ENCODE measurements at regions not wholly inside any gene's neighbourhood (a gene's known extent, or its start where the extent isn't known, plus 50 kb on each side); places are given as distances from the start of the nearest gene placed in this dataset.

DNA sequence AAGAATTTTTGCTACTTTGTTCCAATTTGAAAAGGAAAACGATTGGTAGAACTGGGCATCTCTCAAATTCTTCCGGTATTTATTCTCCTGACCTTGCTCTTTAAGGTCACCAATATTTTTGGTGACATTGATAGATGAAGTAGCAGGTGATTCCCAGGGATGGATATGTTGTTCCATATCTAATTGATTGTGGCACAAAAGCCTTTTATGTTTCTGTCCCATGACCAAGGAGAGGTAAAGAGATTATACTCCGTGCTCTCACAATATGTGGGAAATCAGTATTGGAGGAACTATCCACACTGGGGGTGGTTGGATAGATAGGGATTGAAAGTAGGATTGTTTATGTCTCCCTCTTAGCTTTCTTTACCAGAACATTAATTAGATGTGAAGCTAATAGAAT lies 61.7 kb upstream of the LRIG3 start:
- TF ChIP-seq FOXM1 (IDR thresholded peaks at IDR 0.05; ENCODE audit: borderline replicate concordance, low read depth) = no peak
- no peak for TF ChIP-seq TEAD4 (IDR thresholded peaks at IDR 0.05)
- TF ChIP-seq, protein P1, sequence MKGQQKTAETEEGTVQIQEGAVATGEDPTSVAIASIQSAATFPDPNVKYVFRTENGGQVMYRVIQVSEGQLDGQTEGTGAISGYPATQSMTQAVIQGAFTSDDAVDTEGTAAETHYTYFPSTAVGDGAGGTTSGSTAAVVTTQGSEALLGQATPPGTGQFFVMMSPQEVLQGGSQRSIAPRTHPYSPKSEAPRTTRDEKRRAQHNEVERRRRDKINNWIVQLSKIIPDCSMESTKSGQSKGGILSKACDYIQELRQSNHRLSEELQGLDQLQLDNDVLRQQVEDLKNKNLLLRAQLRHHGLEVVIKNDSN (IDR thresholded peaks at IDR 0.05) = no peak
- no peak for TF ChIP-seq NFIC (IDR thresholded peaks at IDR 0.05)
- no peak for TF ChIP-seq ZBTB7A (IDR thresholded peaks at IDR 0.05; ENCODE audit: low read depth)
- TF ChIP-seq EGR1 (IDR thresholded peaks at IDR 0.05) = no peak
- TF ChIP-seq, protein P2, sequence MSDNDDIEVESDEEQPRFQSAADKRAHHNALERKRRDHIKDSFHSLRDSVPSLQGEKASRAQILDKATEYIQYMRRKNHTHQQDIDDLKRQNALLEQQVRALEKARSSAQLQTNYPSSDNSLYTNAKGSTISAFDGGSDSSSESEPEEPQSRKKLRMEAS (IDR thresholded peaks at IDR 0.05) = no peak
- no peak for TF ChIP-seq TAF1 (IDR thresholded peaks at IDR 0.05; ENCODE audit: low read depth)
- no peak for TF ChIP-seq EP300 (IDR thresholded peaks at IDR 0.05; ENCODE audit: borderline replicate concordance)
- TF ChIP-seq, protein P3, sequence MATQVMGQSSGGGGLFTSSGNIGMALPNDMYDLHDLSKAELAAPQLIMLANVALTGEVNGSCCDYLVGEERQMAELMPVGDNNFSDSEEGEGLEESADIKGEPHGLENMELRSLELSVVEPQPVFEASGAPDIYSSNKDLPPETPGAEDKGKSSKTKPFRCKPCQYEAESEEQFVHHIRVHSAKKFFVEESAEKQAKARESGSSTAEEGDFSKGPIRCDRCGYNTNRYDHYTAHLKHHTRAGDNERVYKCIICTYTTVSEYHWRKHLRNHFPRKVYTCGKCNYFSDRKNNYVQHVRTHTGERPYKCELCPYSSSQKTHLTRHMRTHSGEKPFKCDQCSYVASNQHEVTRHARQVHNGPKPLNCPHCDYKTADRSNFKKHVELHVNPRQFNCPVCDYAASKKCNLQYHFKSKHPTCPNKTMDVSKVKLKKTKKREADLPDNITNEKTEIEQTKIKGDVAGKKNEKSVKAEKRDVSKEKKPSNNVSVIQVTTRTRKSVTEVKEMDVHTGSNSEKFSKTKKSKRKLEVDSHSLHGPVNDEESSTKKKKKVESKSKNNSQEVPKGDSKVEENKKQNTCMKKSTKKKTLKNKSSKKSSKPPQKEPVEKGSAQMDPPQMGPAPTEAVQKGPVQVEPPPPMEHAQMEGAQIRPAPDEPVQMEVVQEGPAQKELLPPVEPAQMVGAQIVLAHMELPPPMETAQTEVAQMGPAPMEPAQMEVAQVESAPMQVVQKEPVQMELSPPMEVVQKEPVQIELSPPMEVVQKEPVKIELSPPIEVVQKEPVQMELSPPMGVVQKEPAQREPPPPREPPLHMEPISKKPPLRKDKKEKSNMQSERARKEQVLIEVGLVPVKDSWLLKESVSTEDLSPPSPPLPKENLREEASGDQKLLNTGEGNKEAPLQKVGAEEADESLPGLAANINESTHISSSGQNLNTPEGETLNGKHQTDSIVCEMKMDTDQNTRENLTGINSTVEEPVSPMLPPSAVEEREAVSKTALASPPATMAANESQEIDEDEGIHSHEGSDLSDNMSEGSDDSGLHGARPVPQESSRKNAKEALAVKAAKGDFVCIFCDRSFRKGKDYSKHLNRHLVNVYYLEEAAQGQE (IDR thresholded peaks at IDR 0.05; ENCODE audit: low read depth) = no peak
- no peak for TF ChIP-seq CREB1 (IDR thresholded peaks at IDR 0.05; ENCODE audit: low read depth)
- no peak for TF ChIP-seq RAD21 (IDR thresholded peaks at IDR 0.05; ENCODE audit: low read depth)
- no peak for TF ChIP-seq TCF12 (IDR thresholded peaks at IDR 0.05; ENCODE audit: low read depth)
- no peak for TF ChIP-seq YY1 (IDR thresholded peaks at IDR 0.05; ENCODE audit: low read depth)
- TF ChIP-seq CEBPB (IDR thresholded peaks at IDR 0.05) = no peak

DNA sequence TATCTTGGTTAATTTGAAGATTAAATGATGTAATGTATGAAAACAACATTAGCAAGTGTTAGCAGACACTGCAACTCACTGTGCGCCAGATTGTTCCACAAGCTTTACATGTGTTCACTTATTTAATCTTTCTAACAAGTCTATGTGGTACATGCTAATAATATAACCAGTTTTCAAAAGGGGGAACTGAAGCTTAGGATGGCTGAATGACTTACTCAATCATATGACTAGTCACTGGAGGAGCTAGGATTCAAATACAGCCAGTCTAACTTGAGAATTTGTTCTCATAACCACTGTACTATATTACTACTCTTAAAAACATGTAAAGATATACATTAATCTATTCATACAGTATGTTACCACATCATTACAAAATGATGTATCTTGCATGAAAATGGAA lies 60.5 kb upstream of the LRIG3 start:
- TF ChIP-seq TEAD4 (IDR thresholded peaks at IDR 0.05) (no peak), ZBTB7A (IDR thresholded peaks at IDR 0.05; ENCODE audit: low read depth) (no peak), EGR1 (IDR thresholded peaks at IDR 0.05) (no peak), NFIC (IDR thresholded peaks at IDR 0.05) (no peak), RAD21 (IDR thresholded peaks at IDR 0.05; ENCODE audit: low read depth) (no peak), CEBPB (IDR thresholded peaks at IDR 0.05) (no peak), FOXM1 (IDR thresholded peaks at IDR 0.05; ENCODE audit: borderline replicate concordance, low read depth) (no peak), YY1 (IDR thresholded peaks at IDR 0.05; ENCODE audit: low read depth) (no peak), CREB1 (IDR thresholded peaks at IDR 0.05; ENCODE audit: low read depth) (no peak), TCF12 (IDR thresholded peaks at IDR 0.05; ENCODE audit: low read depth) (no peak), TAF1 (IDR thresholded peaks at IDR 0.05; ENCODE audit: low read depth) (no peak)
- TF ChIP-seq, protein P3 (IDR thresholded peaks at IDR 0.05; ENCODE audit: low read depth) = no peak
- TF ChIP-seq, protein P1 (IDR thresholded peaks at IDR 0.05) = no peak

DNA sequence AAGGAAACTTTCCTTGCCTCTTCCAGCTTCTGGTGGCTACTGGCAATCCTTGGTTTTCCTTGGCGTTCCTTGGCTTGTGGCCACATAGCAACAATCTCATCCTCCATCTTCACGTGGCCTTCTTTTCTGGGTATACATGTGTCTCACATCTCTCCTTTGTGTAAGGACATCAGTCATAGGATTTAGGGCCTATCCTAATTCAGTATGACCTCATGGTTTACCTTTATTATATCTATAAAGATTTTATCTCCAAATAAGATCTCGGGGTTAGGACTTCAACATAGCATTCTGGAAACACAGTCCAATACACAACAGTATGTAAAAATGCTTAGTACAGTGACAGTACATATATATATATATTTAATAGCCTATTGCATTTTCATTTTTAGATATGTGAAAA lies 58.4 kb upstream of the LRIG3 start:
- TF ChIP-seq TAF1 (IDR thresholded peaks at IDR 0.05; ENCODE audit: low read depth) (no peak), YY1 (IDR thresholded peaks at IDR 0.05; ENCODE audit: low read depth) (no peak), RAD21 (IDR thresholded peaks at IDR 0.05; ENCODE audit: low read depth) (no peak), EGR1 (IDR thresholded peaks at IDR 0.05) (no peak), NFIC (IDR thresholded peaks at IDR 0.05) (no peak), EP300 (IDR thresholded peaks at IDR 0.05; ENCODE audit: borderline replicate concordance) (no peak), FOXM1 (IDR thresholded peaks at IDR 0.05; ENCODE audit: borderline replicate concordance, low read depth) (no peak)
- TF ChIP-seq, protein P3 (IDR thresholded peaks at IDR 0.05; ENCODE audit: low read depth) = no peak
- TF ChIP-seq, protein P2 (IDR thresholded peaks at IDR 0.05) = no peak

DNA sequence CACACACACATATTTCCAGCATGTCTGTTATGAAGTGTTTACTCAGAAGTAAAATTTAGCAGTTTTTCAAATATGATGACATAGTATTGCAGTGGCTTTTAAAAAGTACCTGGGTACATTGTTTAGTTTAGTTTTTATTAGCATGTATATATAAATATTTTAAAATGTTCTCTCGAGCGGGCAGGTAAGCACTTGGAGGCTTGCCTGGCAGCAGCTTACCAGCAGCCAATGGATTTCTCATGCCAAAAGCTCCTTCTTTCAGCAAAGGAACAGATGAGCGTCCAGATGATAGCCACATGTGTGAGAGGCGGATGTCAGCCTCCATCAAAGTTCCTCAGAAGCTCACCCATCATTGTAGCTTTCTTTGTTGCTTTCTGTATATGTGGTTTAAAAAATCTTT lies 57.2 kb upstream of the LRIG3 start:
- TF ChIP-seq, protein P2 (IDR thresholded peaks at IDR 0.05) = no peak
- TF ChIP-seq EGR1 (IDR thresholded peaks at IDR 0.05) (no peak), TEAD4 (IDR thresholded peaks at IDR 0.05) (no peak), TCF12 (IDR thresholded peaks at IDR 0.05; ENCODE audit: low read depth) (no peak), YY1 (IDR thresholded peaks at IDR 0.05; ENCODE audit: low read depth) (no peak), FOXM1 (IDR thresholded peaks at IDR 0.05; ENCODE audit: borderline replicate concordance, low read depth) (no peak), TAF1 (IDR thresholded peaks at IDR 0.05; ENCODE audit: low read depth) (no peak), RAD21 (IDR thresholded peaks at IDR 0.05; ENCODE audit: low read depth) (no peak), EP300 (IDR thresholded peaks at IDR 0.05; ENCODE audit: borderline replicate concordance) (no peak), NFIC (IDR thresholded peaks at IDR 0.05) (no peak), CEBPB (IDR thresholded peaks at IDR 0.05) (no peak), ZBTB7A (IDR thresholded peaks at IDR 0.05; ENCODE audit: low read depth) (no peak), CREB1 (IDR thresholded peaks at IDR 0.05; ENCODE audit: low read depth) (no peak)
- TF ChIP-seq, protein P1 (IDR thresholded peaks at IDR 0.05) = no peak
- TF ChIP-seq, protein P3 (IDR thresholded peaks at IDR 0.05; ENCODE audit: low read depth) = no peak
